HG02973 (cell line): ENCODE measurements at regions not wholly inside any gene's neighbourhood (a gene's known extent, or its start where the extent isn't known, plus 50 kb on each side); places are given as distances from the start of the nearest gene placed in this dataset.

Source experiments
- ATAC-seq: cut with Tn5 transposase; IDR thresholded peaks from one replicate; pipeline ENCODE4 v1.9.1; 2021; ENCODE audit warnings: moderate library complexity; ENCODE audit not compliant: unreplicated experiment

GRCh38 chr1:4408380-4408779 lies 246.0 kb upstream of the AJAP1 start:
- ATAC-seq, result no peak

- ATAC-seq, result no peak
These were observed 242.5 kb upstream of the AJAP1 start for GRCh38 chr1:4411862-4412261.

- ATAC-seq, result no peak
These were observed 238.9 kb upstream of the AJAP1 start for GRCh38 chr1:4415476-4415875.

- no peak for ATAC-seq
These were observed 238.2 kb upstream of the AJAP1 start for GRCh38 chr1:4416189-4416588.

GRCh38 chr1:4418021-4418420 lies 236.4 kb upstream of the AJAP1 start:
- ATAC-seq, result no peak

- no peak for ATAC-seq
These were observed 232.4 kb upstream of the AJAP1 start for GRCh38 chr1:4421986-4422385.

- ATAC-seq, result no peak
These were observed 231.7 kb upstream of the AJAP1 start for GRCh38 chr1:4422504-4423289.

- no peak for ATAC-seq
These were observed 230.2 kb upstream of the AJAP1 start for GRCh38 chr1:4424254-4424653.

GRCh38 chr1:4424766-4425165 lies 229.6 kb upstream of the AJAP1 start:
- no peak for ATAC-seq

- ATAC-seq, result no peak
These were observed 228.5 kb upstream of the AJAP1 start for GRCh38 chr1:4425892-4426291.

GRCh38 chr1:4428711-4429110 lies 225.7 kb upstream of the AJAP1 start:
- no peak for ATAC-seq

GRCh38 chr1:4430406-4431365 lies 223.7 kb upstream of the AJAP1 start:
- no peak for ATAC-seq

GRCh38 chr1:4431491-4431890 lies 222.9 kb upstream of the AJAP1 start:
- no peak for ATAC-seq

GRCh38 chr1:4433075-4433474 lies 221.3 kb upstream of the AJAP1 start:
- no peak for ATAC-seq

GRCh38 chr1:4444086-4444485 lies 210.3 kb upstream of the AJAP1 start:
- no peak for ATAC-seq

- no peak for ATAC-seq
These were observed 206.5 kb upstream of the AJAP1 start for GRCh38 chr1:4447778-4448420.

GRCh38 chr1:4449972-4450371 lies 204.4 kb upstream of the AJAP1 start:
- no peak for ATAC-seq

GRCh38 chr1:4452701-4453100 lies 201.7 kb upstream of the AJAP1 start:
- no peak for ATAC-seq

GRCh38 chr1:4460052-4460451 lies 194.4 kb upstream of the AJAP1 start:
- no peak for ATAC-seq

GRCh38 chr1:4460651-4461050 lies 193.8 kb upstream of the AJAP1 start:
- ATAC-seq, result no peak

GRCh38 chr1:4461726-4462290 lies 192.6 kb upstream of the AJAP1 start:
- ATAC-seq, result no peak
